Bronchial epithelial cell (primary cell): ENCODE measurements at regions not wholly inside any gene's neighbourhood (a gene's known extent, or its start where the extent isn't known, plus 50 kb on each side); places are given as distances from the start of the nearest gene placed in this dataset.

Experiments used
- DNase-seq: peaks from one replicate; pipeline ENCODE4 v3.0.0-alpha.2; 2010; ENCODE audit warnings: low read depth
- FAIRE-seq: peaks from 2 replicates; lab custom pipeline; 2011; peaks lifted over from hg19 to GRCh38; lab: Jason Lieb, UNC
- H3K27me3 ChIP-seq: 2 replicates; pipeline ENCODE4 v1.5.1; 2011; ENCODE audit warnings: low read length; ENCODE audit not compliant: control insufficient read depth, insufficient read depth
- H3K36me3 ChIP-seq: 2 replicates; pipeline ENCODE4 v1.5.1; 2011; ENCODE audit warnings: low read length; ENCODE audit not compliant: control insufficient read depth, insufficient read depth
- H3K4me3 ChIP-seq: 2 replicates; pipeline ENCODE4 v1.5.1; 2011; ENCODE audit warnings: mild to moderate bottlenecking, low read depth, low read length, control low read depth
- CTCF ChIP-seq: IDR thresholded peaks from 2 replicates; pipeline ENCODE4 v1.5.1; 2011; ENCODE audit warnings: mild to moderate bottlenecking, moderate library complexity, low read length, control low read depth, inconsistent platforms; ENCODE audit not compliant: insufficient read depth, severe bottlenecking

GRCh38 chr17:5753421-5753820 is 169.1 kb upstream of the NLRP1 start:
- Histone ChIP-seq H3K36me3 (no peaks in the 10 kb centered on the region), H3K27me3 (peaks cover 6% of the 10 kb centered on the region), H3K4me3 (no peak overlapping the region)
- no peak for TF ChIP-seq CTCF
- FAIRE-seq (peak; percentile 47), DNase-seq (no peak)

- no peak for FAIRE-seq
- no peak for TF ChIP-seq CTCF
- H3K27me3 ChIP-seq: peaks cover 7% of the 10 kb centered on the region
- H3K36me3 ChIP-seq: no peaks in the 10 kb centered on the region
- no peak overlapping the region for H3K4me3 ChIP-seq
- no peak for DNase-seq
These were observed 173.1 kb upstream of the NLRP1 start for GRCh38 chr17:5757314-5757907.

GRCh38 chr17:5758651-5759050 is 174.3 kb upstream of the NLRP1 start:
- TF ChIP-seq CTCF: no peak
- no peaks in the 10 kb centered on the region for H3K36me3 ChIP-seq
- H3K27me3 ChIP-seq: peaks cover 8% of the 10 kb centered on the region
- H3K4me3 ChIP-seq: no peak overlapping the region
- FAIRE-seq (peak; percentile 28), DNase-seq (peak; percentile 53)

- Histone ChIP-seq H3K4me3 (no peak overlapping the region), H3K36me3 (no peaks in the 10 kb centered on the region), H3K27me3 (peaks cover 11% of the 10 kb centered on the region)
- FAIRE-seq (peak; percentile 85), DNase-seq (peak; percentile 86)
- no peak for TF ChIP-seq CTCF
These were observed 175.2 kb upstream of the NLRP1 start for GRCh38 chr17:5759501-5759925.

- Histone ChIP-seq H3K27me3 (peaks cover 8% of the 10 kb centered on the region), H3K36me3 (no peaks in the 10 kb centered on the region), H3K4me3 (no peak overlapping the region)
- no peak for TF ChIP-seq CTCF
- no peak for DNase-seq
- FAIRE-seq: no peak
These were observed 177.9 kb upstream of the NLRP1 start for GRCh38 chr17:5762191-5762590.
